ENCODE measurements at regions not wholly inside any gene's neighbourhood (a gene's known extent, or its start where the extent isn't known, plus 50 kb on each side); places are given as distances from the start of the nearest gene placed in this dataset.

DNA sequence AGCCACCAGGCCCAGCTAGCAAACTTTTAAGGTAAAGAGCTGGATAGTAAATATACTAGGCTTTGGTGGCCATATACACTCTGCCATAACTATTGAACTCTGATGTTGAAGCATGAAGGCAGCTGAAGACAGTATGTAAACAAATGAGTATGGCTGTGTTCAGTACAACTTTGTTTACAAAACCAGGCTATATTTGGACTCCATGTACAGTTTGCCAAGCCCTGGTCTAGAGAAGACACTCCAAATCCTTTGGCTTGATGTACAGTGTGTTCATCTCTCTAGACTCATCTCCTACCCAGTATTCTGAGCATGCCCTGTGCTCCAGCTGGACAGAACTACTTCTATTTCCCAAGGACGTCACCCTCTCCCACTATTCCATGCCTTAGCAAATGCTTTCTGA lies 54.3 kb upstream of the MEGF10 start:
- FAIRE-seq, result no peak
- CTCF ChIA-PET (ENCODE audit: low intra/inter-chr PET ratio), result no interaction called here
- in situ Hi-C loops (cut with MboI), result no loop called here
- TF ChIP-seq, protein P1, sequence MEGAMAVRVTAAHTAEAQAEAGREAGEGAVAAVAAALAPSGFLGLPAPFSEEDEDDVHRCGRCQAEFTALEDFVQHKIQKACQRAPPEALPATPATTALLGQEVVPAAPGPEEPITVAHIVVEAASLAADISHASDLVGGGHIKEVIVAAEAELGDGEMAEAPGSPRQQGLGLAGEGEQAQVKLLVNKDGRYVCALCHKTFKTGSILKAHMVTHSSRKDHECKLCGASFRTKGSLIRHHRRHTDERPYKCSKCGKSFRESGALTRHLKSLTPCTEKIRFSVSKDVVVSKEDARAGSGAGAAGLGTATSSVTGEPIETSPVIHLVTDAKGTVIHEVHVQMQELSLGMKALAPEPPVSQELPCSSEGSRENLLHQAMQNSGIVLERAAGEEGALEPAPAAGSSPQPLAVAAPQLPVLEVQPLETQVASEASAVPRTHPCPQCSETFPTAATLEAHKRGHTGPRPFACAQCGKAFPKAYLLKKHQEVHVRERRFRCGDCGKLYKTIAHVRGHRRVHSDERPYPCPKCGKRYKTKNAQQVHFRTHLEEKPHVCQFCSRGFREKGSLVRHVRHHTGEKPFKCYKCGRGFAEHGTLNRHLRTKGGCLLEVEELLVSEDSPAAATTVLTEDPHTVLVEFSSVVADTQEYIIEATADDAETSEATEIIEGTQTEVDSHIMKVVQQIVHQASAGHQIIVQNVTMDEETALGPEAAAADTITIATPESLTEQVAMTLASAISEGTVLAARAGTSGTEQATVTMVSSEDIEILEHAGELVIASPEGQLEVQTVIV (CRISPR knock-in tag; IDR thresholded peaks at IDR 0.05; ENCODE audit: borderline replicate concordance), result no peak
- no peak for TF ChIP-seq GATAD2A (IDR thresholded peaks at IDR 0.05)
- TF ChIP-seq ZNF280B (CRISPR knock-in tag; IDR thresholded peaks at IDR 0.05), result no peak
- TF ChIP-seq, protein P2, sequence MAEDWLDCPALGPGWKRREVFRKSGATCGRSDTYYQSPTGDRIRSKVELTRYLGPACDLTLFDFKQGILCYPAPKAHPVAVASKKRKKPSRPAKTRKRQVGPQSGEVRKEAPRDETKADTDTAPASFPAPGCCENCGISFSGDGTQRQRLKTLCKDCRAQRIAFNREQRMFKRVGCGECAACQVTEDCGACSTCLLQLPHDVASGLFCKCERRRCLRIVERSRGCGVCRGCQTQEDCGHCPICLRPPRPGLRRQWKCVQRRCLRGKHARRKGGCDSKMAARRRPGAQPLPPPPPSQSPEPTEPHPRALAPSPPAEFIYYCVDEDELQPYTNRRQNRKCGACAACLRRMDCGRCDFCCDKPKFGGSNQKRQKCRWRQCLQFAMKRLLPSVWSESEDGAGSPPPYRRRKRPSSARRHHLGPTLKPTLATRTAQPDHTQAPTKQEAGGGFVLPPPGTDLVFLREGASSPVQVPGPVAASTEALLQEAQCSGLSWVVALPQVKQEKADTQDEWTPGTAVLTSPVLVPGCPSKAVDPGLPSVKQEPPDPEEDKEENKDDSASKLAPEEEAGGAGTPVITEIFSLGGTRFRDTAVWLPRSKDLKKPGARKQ (CRISPR knock-in tag; IDR thresholded peaks at IDR 0.05), result no peak
- no peak for TF ChIP-seq NCOA6 (IDR thresholded peaks at IDR 0.05)
- TF ChIP-seq, protein P3, sequence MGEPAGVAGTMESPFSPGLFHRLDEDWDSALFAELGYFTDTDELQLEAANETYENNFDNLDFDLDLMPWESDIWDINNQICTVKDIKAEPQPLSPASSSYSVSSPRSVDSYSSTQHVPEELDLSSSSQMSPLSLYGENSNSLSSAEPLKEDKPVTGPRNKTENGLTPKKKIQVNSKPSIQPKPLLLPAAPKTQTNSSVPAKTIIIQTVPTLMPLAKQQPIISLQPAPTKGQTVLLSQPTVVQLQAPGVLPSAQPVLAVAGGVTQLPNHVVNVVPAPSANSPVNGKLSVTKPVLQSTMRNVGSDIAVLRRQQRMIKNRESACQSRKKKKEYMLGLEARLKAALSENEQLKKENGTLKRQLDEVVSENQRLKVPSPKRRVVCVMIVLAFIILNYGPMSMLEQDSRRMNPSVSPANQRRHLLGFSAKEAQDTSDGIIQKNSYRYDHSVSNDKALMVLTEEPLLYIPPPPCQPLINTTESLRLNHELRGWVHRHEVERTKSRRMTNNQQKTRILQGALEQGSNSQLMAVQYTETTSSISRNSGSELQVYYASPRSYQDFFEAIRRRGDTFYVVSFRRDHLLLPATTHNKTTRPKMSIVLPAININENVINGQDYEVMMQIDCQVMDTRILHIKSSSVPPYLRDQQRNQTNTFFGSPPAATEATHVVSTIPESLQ (CRISPR knock-in tag; IDR thresholded peaks at IDR 0.05), result no peak
- TF ChIP-seq HDAC8 (tag; IDR thresholded peaks at IDR 0.05), result no peak
- no peak for TF ChIP-seq DDX20 (tag; IDR thresholded peaks at IDR 0.05; ENCODE audit: low read depth)
- no peak for TF ChIP-seq CREB3L1 (IDR thresholded peaks at IDR 0.05; ENCODE audit: borderline replicate concordance, low read depth)
- no peak for TF ChIP-seq MAFK (IDR thresholded peaks at IDR 0.05; ENCODE audit: low read length)
- TF ChIP-seq CREB5 (CRISPR knock-in tag; IDR thresholded peaks at IDR 0.05), result no peak

More for the DNA sequence above, 54.3 kb upstream of the MEGF10 start:
- H3K27ac ChIP-seq (ENCODE audit: extremely low read depth, low read depth, low read length), result no peak overlapping the region
- POLR2A ChIA-PET, result no interaction called here
- no peak overlapping the region for H3K4me2 ChIP-seq (ENCODE audit: insufficient read depth, low read length)
- H3K36me3 ChIP-seq (ENCODE audit: control insufficient read depth, insufficient read depth, low read length), result no peaks in the 10 kb centered on the region
- ATAC-seq (no peak), DNase-seq (ENCODE audit: extremely low read depth in 1 of 4, low spot score in 3 of 4) (no peak)
- no peak overlapping the region for H3K4me3 ChIP-seq
- 0% methylated on average over 1 of the region's 1 CpG for WGBS (ENCODE audit: insufficient coverage, low coverage, missing lambda C conversion rate)
- intact Hi-C loops (cut with micrococcal nuclease), result no loop called here
- H2AFZ ChIP-seq (ENCODE audit: low read depth, low read length), result no peak overlapping the region
- no peaks in the 10 kb centered on the region for H3K9me1 ChIP-seq (ENCODE audit: control insufficient read depth, insufficient read depth, low read length)
- H3K9me3 ChIP-seq (replicated peaks; ENCODE audit: control insufficient read depth, insufficient read depth, low read depth, low read length), result no peaks in the 10 kb centered on the region
- no peaks in the 10 kb centered on the region for H3K79me2 ChIP-seq (ENCODE audit: control insufficient read depth, insufficient read depth, low read length)
- BruUV-seq (replicated peaks), result no TSS peak
- H3K27me3 ChIP-seq (ENCODE audit: control insufficient read depth in 2 of 2, insufficient read depth in 2 of 2, low read length in 2 of 2), result no peaks in the 10 kb centered on the region
- no peaks in the 10 kb centered on the region for H4K20me1 ChIP-seq (replicated peaks; ENCODE audit: control insufficient read depth, insufficient read depth, low read length)
- H3K4me1 ChIP-seq (replicated peaks in 1 of 2; ENCODE audit: control insufficient read depth in 2 of 2, insufficient read depth in 2 of 2, low read length in 2 of 2), result no peaks in the 10 kb centered on the region
- no peak overlapping the region for H3K9ac ChIP-seq (ENCODE audit: insufficient read depth in 1 of 2, low read depth in 2 of 2, low read length in 2 of 2)
